Nephron (organoid): ENCODE measurements at regions not wholly inside any gene's neighbourhood (a gene's known extent, or its start where the extent isn't known, plus 50 kb on each side); places are given as distances from the start of the nearest gene placed in this dataset.
A peak's percentile ranks its signal among the peaks of the same experiment; 100 is the strongest.

Source experiments
- H3K27ac Mint-ChIP-seq, 3 experiments: 2 replicates each; pipeline ENCODE4 v1.8.0; 2020; ENCODE audit warnings: mixed read lengths in 3 of 3, mild to moderate bottlenecking in 2 of 3, moderate library complexity in 1 of 3
- H3K27me3 Mint-ChIP-seq: 2 replicates; pipeline ENCODE4 v1.8.0; 2021; ENCODE audit warnings: low read depth, mild to moderate bottlenecking, moderate library complexity, mixed read lengths
- H3K36me3 Mint-ChIP-seq: 2 replicates; pipeline ENCODE4 v1.8.0; 2020; ENCODE audit warnings: low read depth, mixed read lengths
- H3K4me1 Mint-ChIP-seq: 2 replicates; pipeline ENCODE4 v1.8.0; 2020; ENCODE audit warnings: mixed read lengths
- H3K4me3 Mint-ChIP-seq, 3 experiments: 2 replicates each; pipeline ENCODE4 v1.8.0; 2020; ENCODE audit warnings: mild to moderate bottlenecking in 3 of 3, mixed read lengths in 3 of 3, moderate library complexity in 2 of 3
- H3K9me3 Mint-ChIP-seq: 2 replicates; pipeline ENCODE4 v1.8.0; 2020; ENCODE audit warnings: mixed read lengths
- CTCF ChIP-seq, 3 experiments: fragments of 200-600 bp; sonication (generic); IDR thresholded peaks; one replicate each; pipeline ENCODE4 v1.5.0; 2021; ENCODE audit warnings: antibody characterized with exemption in 3 of 3; ENCODE audit not compliant: unreplicated experiment in 3 of 3

- Mint-ChIP-seq H3K9me3 (no peaks in the 10 kb centered on the region), H3K36me3 (no peaks in the 10 kb centered on the region), H3K27ac (no peak overlapping the region), H3K4me3 (no peak overlapping the region), H3K4me1 (peaks cover 8% of the 10 kb centered on the region), H3K27me3 (no peaks in the 10 kb centered on the region)
- TF ChIP-seq CTCF (IDR thresholded peaks at IDR 0.05; ENCODE audit: unreplicated experiment in 3 of 3): no peak
These were observed 472.5 kb downstream of the PCDH10 start for GRCh38 chr4:133621628-133622027.

GRCh38 chr4:133620555-133620954, 471.5 kb downstream of the PCDH10 start:
- TF ChIP-seq CTCF (IDR thresholded peaks at IDR 0.05; ENCODE audit: unreplicated experiment in 3 of 3): no peak
- Mint-ChIP-seq H3K4me1 (peaks cover 8% of the 10 kb centered on the region), H3K9me3 (no peaks in the 10 kb centered on the region), H3K27me3 (no peaks in the 10 kb centered on the region), H3K27ac (no peak overlapping the region), H3K36me3 (no peaks in the 10 kb centered on the region), H3K4me3 (no peak overlapping the region)

GRCh38 chr4:133618963-133619362, 469.9 kb downstream of the PCDH10 start:
- Mint-ChIP-seq H3K36me3 (no peaks in the 10 kb centered on the region), H3K27me3 (no peaks in the 10 kb centered on the region), H3K4me1 (peaks cover 8% of the 10 kb centered on the region), H3K9me3 (no peaks in the 10 kb centered on the region), H3K27ac (no peak overlapping the region), H3K4me3 (no peak overlapping the region)
- no peak for TF ChIP-seq CTCF (IDR thresholded peaks at IDR 0.05; ENCODE audit: unreplicated experiment in 3 of 3)

GRCh38 chr4:133600008-133600407, 450.9 kb downstream of the PCDH10 start:
- H3K27ac Mint-ChIP-seq: no peak overlapping the region
- no peaks in the 10 kb centered on the region for H3K4me1 Mint-ChIP-seq
- H3K4me3 Mint-ChIP-seq: no peak overlapping the region
- H3K36me3 Mint-ChIP-seq: no peaks in the 10 kb centered on the region
- no peak for TF ChIP-seq CTCF (IDR thresholded peaks at IDR 0.05; ENCODE audit: unreplicated experiment in 3 of 3)
- no peaks in the 10 kb centered on the region for H3K9me3 Mint-ChIP-seq
- no peaks in the 10 kb centered on the region for H3K27me3 Mint-ChIP-seq

GRCh38 chr4:133598779-133599178, 449.7 kb downstream of the PCDH10 start:
- no peaks in the 10 kb centered on the region for H3K9me3 Mint-ChIP-seq
- TF ChIP-seq CTCF (IDR thresholded peaks at IDR 0.05; ENCODE audit: unreplicated experiment in 3 of 3): no peak
- peak overlapping the region in 2 of 3 experiments; percentile 11 to 14 for H3K4me3 Mint-ChIP-seq
- no peak overlapping the region for H3K27ac Mint-ChIP-seq
- no peaks in the 10 kb centered on the region for H3K27me3 Mint-ChIP-seq
- no peaks in the 10 kb centered on the region for H3K36me3 Mint-ChIP-seq
- no peaks in the 10 kb centered on the region for H3K4me1 Mint-ChIP-seq

GRCh38 chr4:133597251-133597650, 448.2 kb downstream of the PCDH10 start:
- no peaks in the 10 kb centered on the region for H3K4me1 Mint-ChIP-seq
- H3K27ac Mint-ChIP-seq: no peak overlapping the region
- H3K36me3 Mint-ChIP-seq: no peaks in the 10 kb centered on the region
- no peaks in the 10 kb centered on the region for H3K9me3 Mint-ChIP-seq
- no peak overlapping the region for H3K4me3 Mint-ChIP-seq
- no peaks in the 10 kb centered on the region for H3K27me3 Mint-ChIP-seq
- no peak for TF ChIP-seq CTCF (IDR thresholded peaks at IDR 0.05; ENCODE audit: unreplicated experiment in 3 of 3)
